HepG2 (cell line): ENCODE measurements at regions not wholly inside any gene's neighbourhood (a gene's known extent, or its start where the extent isn't known, plus 50 kb on each side); places are given as distances from the start of the nearest gene placed in this dataset.

ENCODE experiments used
- ARNT ChIP-seq: fragments of 450-650 bp; IDR thresholded peaks from 2 replicates; pipeline ENCODE4 v1.6.1; 2017
- ATF7-NPFF ChIP-seq: sonication (generic); formaldehyde crosslinking; IDR thresholded peaks from 2 replicates; pipeline ENCODE4 v1.8.1; 2023; ENCODE audit warnings: mild to moderate bottlenecking, low read depth, missing genetic modification reagents, moderate library complexity
- CHD4 ChIP-seq: fragments of 200-600 bp; sonication (generic); IDR thresholded peaks from 2 replicates; pipeline ENCODE4 v1.7.0; 2017; ENCODE audit warnings: mild to moderate bottlenecking, low read length, borderline replicate concordance
- FOXP1 ChIP-seq, 2 experiments: fragments of 450-650 bp in 1 of 2; IDR thresholded peaks; 2 replicates each; pipeline ENCODE4 v1.6.1; 2017 to 2018; ENCODE audit warnings: antibody characterized with exemption in 1 of 2
- IKZF4 ChIP-seq: sonication (generic); formaldehyde crosslinking; IDR thresholded peaks from 2 replicates; pipeline ENCODE4 v1.5.1; 2020; ENCODE audit warnings: borderline replicate concordance, mild to moderate bottlenecking, low read depth, missing genetic modification reagents; ENCODE audit errors: not compliant biosample characterization
- IRF2 ChIP-seq: IDR thresholded peaks from 2 replicates; pipeline ENCODE4 v1.6.1; 2018; ENCODE audit warnings: missing genetic modification reagents, missing compliant biosample characterization
- IRX3 ChIP-seq: sonication (generic); formaldehyde crosslinking; IDR thresholded peaks from 2 replicates; pipeline ENCODE4 v1.8.1; 2023; ENCODE audit warnings: mild to moderate bottlenecking, low read depth, missing genetic modification reagents, borderline replicate concordance
- MBD4 ChIP-seq: IDR thresholded peaks from 2 replicates; pipeline ENCODE4 v1.6.1; 2012; ENCODE audit warnings: low read length, inconsistent platforms, borderline replicate concordance
- NFKB2 ChIP-seq: sonication (generic); formaldehyde crosslinking; IDR thresholded peaks from 2 replicates; pipeline ENCODE4 v1.4.0; 2020; ENCODE audit warnings: missing genetic modification reagents, borderline replicate concordance
- SALL1 ChIP-seq: sonication (generic); formaldehyde crosslinking; IDR thresholded peaks from 2 replicates; pipeline ENCODE4 v1.8.0; 2022; ENCODE audit warnings: mild to moderate bottlenecking, missing genetic modification reagents
- ZBTB7B ChIP-seq: sonication (generic); formaldehyde crosslinking; IDR thresholded peaks from 2 replicates; pipeline ENCODE4 v1.4.0; 2020; ENCODE audit warnings: missing genetic modification reagents
- ZNF121 ChIP-seq: sonication (generic); formaldehyde crosslinking; IDR thresholded peaks from 2 replicates; pipeline ENCODE4 v1.5.0; 2020; ENCODE audit warnings: mild to moderate bottlenecking, missing genetic modification reagents
- ZNF136 ChIP-seq: sonication (generic); formaldehyde crosslinking; IDR thresholded peaks from 2 replicates; pipeline ENCODE4 v1.8.1; 2022; ENCODE audit warnings: low read depth, mild to moderate bottlenecking, moderate library complexity, missing genetic modification reagents
- ZNF276 ChIP-seq: sonication (generic); formaldehyde crosslinking; IDR thresholded peaks from 2 replicates; pipeline ENCODE4 v1.4.0; 2020; ENCODE audit warnings: mild to moderate bottlenecking, low read depth, missing genetic modification reagents
- ZNF292 ChIP-seq: sonication (generic); formaldehyde crosslinking; IDR thresholded peaks from 2 replicates; pipeline ENCODE4 v1.8.1; 2022; ENCODE audit warnings: mild to moderate bottlenecking, low read depth, missing genetic modification reagents, borderline replicate concordance
- ZSCAN25 ChIP-seq: sonication (generic); formaldehyde crosslinking; IDR thresholded peaks from 2 replicates; pipeline ENCODE4 v1.8.0; 2022; ENCODE audit warnings: mild to moderate bottlenecking, missing genetic modification reagents
- TF ChIP-seq, protein P1 (sequence below): sonication (generic); formaldehyde crosslinking; IDR thresholded peaks from 2 replicates; pipeline ENCODE4 v1.4.0; 2020; ENCODE audit warnings: missing genetic modification reagents
- TF ChIP-seq, protein P2 (sequence below): sonication (generic); formaldehyde crosslinking; IDR thresholded peaks from 2 replicates; pipeline ENCODE4 v1.5.1; 2020; ENCODE audit warnings: mild to moderate bottlenecking, missing genetic modification reagents, moderate library complexity
- TF ChIP-seq, protein P3 (sequence below): sonication (generic); formaldehyde crosslinking; IDR thresholded peaks from 2 replicates; pipeline ENCODE4 v1.8.1; 2023; ENCODE audit warnings: mild to moderate bottlenecking, inconsistent platforms, moderate library complexity, missing genetic modification reagents, borderline replicate concordance

GRCh38 chr11:111435046-111435698, 56.1 kb upstream of the POU2AF1 start (continued):
- no peak for TF ChIP-seq ZSCAN25 (CRISPR knock-in tag)
- TF ChIP-seq, protein P1, sequence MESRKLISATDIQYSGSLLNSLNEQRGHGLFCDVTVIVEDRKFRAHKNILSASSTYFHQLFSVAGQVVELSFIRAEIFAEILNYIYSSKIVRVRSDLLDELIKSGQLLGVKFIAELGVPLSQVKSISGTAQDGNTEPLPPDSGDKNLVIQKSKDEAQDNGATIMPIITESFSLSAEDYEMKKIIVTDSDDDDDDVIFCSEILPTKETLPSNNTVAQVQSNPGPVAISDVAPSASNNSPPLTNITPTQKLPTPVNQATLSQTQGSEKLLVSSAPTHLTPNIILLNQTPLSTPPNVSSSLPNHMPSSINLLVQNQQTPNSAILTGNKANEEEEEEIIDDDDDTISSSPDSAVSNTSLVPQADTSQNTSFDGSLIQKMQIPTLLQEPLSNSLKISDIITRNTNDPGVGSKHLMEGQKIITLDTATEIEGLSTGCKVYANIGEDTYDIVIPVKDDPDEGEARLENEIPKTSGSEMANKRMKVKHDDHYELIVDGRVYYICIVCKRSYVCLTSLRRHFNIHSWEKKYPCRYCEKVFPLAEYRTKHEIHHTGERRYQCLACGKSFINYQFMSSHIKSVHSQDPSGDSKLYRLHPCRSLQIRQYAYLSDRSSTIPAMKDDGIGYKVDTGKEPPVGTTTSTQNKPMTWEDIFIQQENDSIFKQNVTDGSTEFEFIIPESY: 0 out of 2 replicates have a peak, but pooled peaks have one; percentile 17
- no peak for TF ChIP-seq FOXP1 (IDR thresholded peaks at IDR 0.05)
- TF ChIP-seq FOXP1 (CRISPR knock-in tag; IDR thresholded peaks at IDR 0.05): no peak
- 0 out of 2 replicates have a peak, but pooled peaks have one; percentile 35 for TF ChIP-seq ATF7-NPFF (CRISPR knock-in tag)
- TF ChIP-seq ZNF276: no peak
- TF ChIP-seq ARNT: no peak
- no peak for TF ChIP-seq ZBTB7B
- TF ChIP-seq ZNF136 (CRISPR knock-in tag): no peak
- 0 out of 2 replicates have a peak, but pooled peaks have one; percentile 5 for TF ChIP-seq SALL1
- no peak for TF ChIP-seq IKZF4
- TF ChIP-seq MBD4: no peak
- TF ChIP-seq, protein P2, sequence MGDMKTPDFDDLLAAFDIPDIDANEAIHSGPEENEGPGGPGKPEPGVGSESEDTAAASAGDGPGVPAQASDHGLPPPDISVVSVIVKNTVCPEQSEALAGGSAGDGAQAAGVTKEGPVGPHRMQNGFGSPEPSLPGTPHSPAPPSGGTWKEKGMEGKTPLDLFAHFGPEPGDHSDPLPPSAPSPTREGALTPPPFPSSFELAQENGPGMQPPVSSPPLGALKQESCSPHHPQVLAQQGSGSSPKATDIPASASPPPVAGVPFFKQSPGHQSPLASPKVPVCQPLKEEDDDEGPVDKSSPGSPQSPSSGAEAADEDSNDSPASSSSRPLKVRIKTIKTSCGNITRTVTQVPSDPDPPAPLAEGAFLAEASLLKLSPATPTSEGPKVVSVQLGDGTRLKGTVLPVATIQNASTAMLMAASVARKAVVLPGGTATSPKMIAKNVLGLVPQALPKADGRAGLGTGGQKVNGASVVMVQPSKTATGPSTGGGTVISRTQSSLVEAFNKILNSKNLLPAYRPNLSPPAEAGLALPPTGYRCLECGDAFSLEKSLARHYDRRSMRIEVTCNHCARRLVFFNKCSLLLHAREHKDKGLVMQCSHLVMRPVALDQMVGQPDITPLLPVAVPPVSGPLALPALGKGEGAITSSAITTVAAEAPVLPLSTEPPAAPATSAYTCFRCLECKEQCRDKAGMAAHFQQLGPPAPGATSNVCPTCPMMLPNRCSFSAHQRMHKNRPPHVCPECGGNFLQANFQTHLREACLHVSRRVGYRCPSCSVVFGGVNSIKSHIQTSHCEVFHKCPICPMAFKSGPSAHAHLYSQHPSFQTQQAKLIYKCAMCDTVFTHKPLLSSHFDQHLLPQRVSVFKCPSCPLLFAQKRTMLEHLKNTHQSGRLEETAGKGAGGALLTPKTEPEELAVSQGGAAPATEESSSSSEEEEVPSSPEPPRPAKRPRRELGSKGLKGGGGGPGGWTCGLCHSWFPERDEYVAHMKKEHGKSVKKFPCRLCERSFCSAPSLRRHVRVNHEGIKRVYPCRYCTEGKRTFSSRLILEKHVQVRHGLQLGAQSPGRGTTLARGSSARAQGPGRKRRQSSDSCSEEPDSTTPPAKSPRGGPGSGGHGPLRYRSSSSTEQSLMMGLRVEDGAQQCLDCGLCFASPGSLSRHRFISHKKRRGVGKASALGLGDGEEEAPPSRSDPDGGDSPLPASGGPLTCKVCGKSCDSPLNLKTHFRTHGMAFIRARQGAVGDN: peak; percentile 33; the same call in 1 of the 2 replicates
- TF ChIP-seq, protein P3, sequence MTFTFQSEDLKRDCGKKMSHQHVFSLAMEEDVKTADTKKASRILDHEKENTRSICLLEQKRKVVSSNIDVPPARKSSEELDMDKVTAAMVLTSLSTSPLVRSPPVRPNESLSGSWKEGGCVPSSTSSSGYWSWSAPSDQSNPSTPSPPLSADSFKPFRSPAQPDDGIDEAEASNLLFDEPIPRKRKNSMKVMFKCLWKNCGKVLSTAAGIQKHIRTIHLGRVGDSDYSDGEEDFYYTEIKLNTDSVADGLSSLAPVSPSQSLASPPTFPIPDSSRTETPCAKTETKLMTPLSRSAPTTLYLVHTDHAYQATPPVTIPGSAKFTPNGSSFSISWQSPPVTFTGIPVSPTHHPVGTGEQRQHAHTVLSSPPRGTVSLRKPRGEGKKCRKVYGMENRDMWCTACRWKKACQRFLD (CRISPR knock-in tag): no peak
- TF ChIP-seq ZNF292 (CRISPR knock-in tag): no peak
- no peak for TF ChIP-seq IRX3 (CRISPR knock-in tag)
- TF ChIP-seq ZNF121 (CRISPR knock-in tag): peak; percentile 88
- 0 out of 2 replicates have a peak, but pooled peaks have one; percentile 24 for TF ChIP-seq NFKB2 (CRISPR knock-in tag)
- no peak for TF ChIP-seq CHD4
- TF ChIP-seq IRF2 (CRISPR knock-in tag): no peak
